ENCODE measurements at regions not wholly inside any gene's neighbourhood (a gene's known extent, or its start where the extent isn't known, plus 50 kb on each side); places are given as distances from the start of the nearest gene placed in this dataset.

DNA sequence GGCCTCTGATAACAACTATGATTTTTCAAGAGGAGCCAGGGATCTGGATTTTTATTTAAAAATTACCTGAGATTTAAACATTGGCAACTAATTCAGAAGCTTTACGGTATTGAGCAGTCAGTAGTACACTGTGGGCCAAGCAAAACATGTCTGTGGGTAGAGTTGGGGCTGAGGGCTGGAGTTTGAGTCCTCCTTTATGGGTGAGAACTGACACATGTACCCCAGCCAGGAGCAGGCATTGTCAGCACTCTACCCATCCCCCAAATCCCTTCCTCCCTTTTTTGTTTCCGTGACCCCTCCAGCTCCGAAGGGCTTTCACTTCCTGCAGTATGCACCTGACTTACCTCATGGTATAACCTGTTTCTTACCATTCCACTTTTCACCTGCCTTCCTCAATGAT, 131.4 kb downstream of the SNX5 start:
- DNase-seq (ENCODE audit: low read depth in 1 of 2, low spot score in 2 of 2) = no peak
- H4K5ac ChIP-seq (ENCODE audit: insufficient read length, low read depth, low read length) = no peak overlapping the region
- H3K9me3 ChIP-seq (ENCODE audit: insufficient read depth in 2 of 2, low read depth in 1 of 2, low read length in 1 of 2) = no peaks in the 10 kb centered on the region; a peak in 1 of 4 replicates
- H3K9ac ChIP-seq (replicated peaks in 1 of 4; ENCODE audit: extremely low read depth in 1 of 4, low read depth in 3 of 4, low read length in 3 of 4) = no peak overlapping the region
- H3K18ac ChIP-seq (ENCODE audit: extremely low read depth, low read length) = no peak overlapping the region
- no peak overlapping the region for H2AFZ ChIP-seq (ENCODE audit: low read length)
- H2BK20ac ChIP-seq (ENCODE audit: low read length) = no peak overlapping the region
- no peaks in the 10 kb centered on the region for H4K20me1 ChIP-seq (replicated peaks in 1 of 2; ENCODE audit: control insufficient read depth in 1 of 2, insufficient read depth in 2 of 2, low read length in 2 of 2)
- H3K56ac ChIP-seq (replicated peaks; ENCODE audit: insufficient read length, low read depth, low read length) = no peak overlapping the region
- peaks cover 0 to 15% (median 2%) of the 10 kb centered on the region in 4 experiments; a peak in 4 of 7 replicates for H3K4me1 ChIP-seq (replicated peaks in 1 of 4; ENCODE audit: control insufficient read depth in 3 of 4, insufficient read depth in 4 of 4, low read length in 3 of 4)
- no peak overlapping the region for H2BK120ac ChIP-seq (replicated peaks; ENCODE audit: low read depth, low read length)
- H4K8ac ChIP-seq (ENCODE audit: extremely low read depth, insufficient read depth, low read length) = no peak overlapping the region
- TF ChIP-seq CBX8 (IDR thresholded peaks at IDR 0.05; ENCODE audit: borderline replicate concordance, low read depth, low read length) (no peak), CTBP2 (IDR thresholded peaks at IDR 0.05; ENCODE audit: borderline replicate concordance, insufficient read depth, insufficient read length, low read length) (no peak), NRF1 (IDR thresholded peaks at IDR 0.05; ENCODE audit: low read depth, low read length) (no peak), E2F6 (IDR thresholded peaks at IDR 0.05) (no peak), SIN3A (conservative IDR thresholded peaks at IDR 0.05 in 1 of 2, IDR thresholded peaks at IDR 0.05 in 1 of 2; ENCODE audit: low read depth in 1 of 2, low read length in 2 of 2) (no peak), BRCA1 (IDR thresholded peaks at IDR 0.05; ENCODE audit: low read depth, low read length) (no peak), FOSL1 (IDR thresholded peaks at IDR 0.05; ENCODE audit: insufficient read depth, low read depth, low read length) (no peak)
- no peak overlapping the region for H3K4me2 ChIP-seq (ENCODE audit: insufficient read depth in 1 of 2, low read depth in 2 of 2, low read length in 2 of 2)
- H3K4me3 ChIP-seq (ENCODE audit: extremely low read depth in 1 of 4, insufficient read depth in 2 of 4, low read depth in 3 of 4, low read length in 4 of 4) = no peak overlapping the region
- no peak overlapping the region for H2BK15ac ChIP-seq (ENCODE audit: low read length)
- H3K23ac ChIP-seq (ENCODE audit: insufficient read length) = no peak overlapping the region
- H3K79me2 ChIP-seq (ENCODE audit: control insufficient read depth in 1 of 2, insufficient read depth in 2 of 2, low read length in 2 of 2) = no peaks in the 10 kb centered on the region
- no peak overlapping the region for H3K14ac ChIP-seq (ENCODE audit: insufficient read length)
- 0 out of 2 replicates have a peak overlapping the region, but pooled peaks have one; percentile 4 for H2BK12ac ChIP-seq (ENCODE audit: low read depth, low read length)
- CTCF ChIA-PET (ENCODE audit: partially characterized antibody) = interaction anchor here (0.9 to 3.0 kb wide), 5 partner anchors 11 to 155 kb away, joined by 3 to 11 read pairs (median 4); partner anchors contain the start of gene RRBP1
- H3K27me3 ChIP-seq (replicated peaks in 1 of 4; ENCODE audit: control insufficient read depth in 3 of 4, extremely low read depth in 1 of 4, insufficient read depth in 3 of 4, low read length in 3 of 4) = no peaks in the 10 kb centered on the region
- no peaks in the 10 kb centered on the region for H3K79me1 ChIP-seq (ENCODE audit: low read depth, low read length)
- POLR2A ChIA-PET (ENCODE audit: partially characterized antibody) = interaction anchor here (0.5 to 1.0 kb wide), 2 partner anchors 15 to 103 kb away, joined by 3 read pairs; no protein-coding TSS in a partner anchor
- H4K91ac ChIP-seq (replicated peaks; ENCODE audit: insufficient read length, low read length) = no peak overlapping the region
- H3K23me2 ChIP-seq (ENCODE audit: low read depth, low read length) = no peaks in the 10 kb centered on the region
- H3K4ac ChIP-seq (replicated peaks; ENCODE audit: insufficient read length, low read depth, low read length) = no peak overlapping the region
- 72% methylated on average over 3 of the region's 3 CpGs; no CpG with 5 or more reads in 1 of the 2 experiments for WGBS, 2 experiments (ENCODE audit: extremely low coverage in 1 of 2, insufficient coverage in 1 of 2, insufficient read length in 1 of 2, insufficient replicate concordance in 2 of 2, low coverage in 1 of 2, low lambda C conversion rate in 2 of 2, missing lambda C conversion rate in 1 of 2)
- H3K36me3 ChIP-seq (ENCODE audit: control insufficient read depth in 2 of 4, insufficient read depth in 4 of 4, low read length in 3 of 4) = no peaks in the 10 kb centered on the region
- no peak overlapping the region for H3K27ac ChIP-seq (ENCODE audit: low read depth, low read length)
- no peak overlapping the region for H2AK5ac ChIP-seq (ENCODE audit: low read depth, low read length)
- H2BK5ac ChIP-seq (ENCODE audit: low read depth, low read length) = no peak overlapping the region
- FAIRE-seq = no peak

Data from H1 (cell line).